Spleen (tissue), 11 donors: ENCODE measurements at regions not wholly inside any gene's neighbourhood (a gene's known extent, or its start where the extent isn't known, plus 50 kb on each side); places are given as distances from the start of the nearest gene placed in this dataset.
"Not testable (repeated sequence)": the region's sequence is repeated elsewhere in the genome, so short reads cannot be mapped to it uniquely, and the experiment has no call there.

ENCODE experiments used
- DNase-seq: peaks from one replicate; pipeline ENCODE4 v3.0.0-alpha.2; 2020
- H3K27ac ChIP-seq, 8 donors: fragments of 200-600 bp; sonication (generic) in 7 of 8; 1 replicate in 4 of 8; 2 replicates in 4 of 8; pipeline versions ENCODE4 v1.5.0 to v1.8.0; 2016 to 2021; ENCODE audit warnings: inconsistent platforms in 4 of 8, mild to moderate bottlenecking in 4 of 8, moderate library complexity in 1 of 8
- H3K27me3 ChIP-seq, 7 donors: fragments of 200-600 bp; sonication (generic) in 6 of 7; replicated peaks in 1 of 7; 1 replicate in 4 of 7; 2 replicates in 3 of 7; pipeline versions ENCODE4 v1.5.0 to v1.8.0; 2016 to 2021; ENCODE audit warnings: inconsistent platforms in 3 of 7, mild to moderate bottlenecking in 1 of 7
- H3K36me3 ChIP-seq, 6 donors: fragments of 200-600 bp; sonication (generic) in 5 of 6; 1 replicate in 4 of 6; 2 replicates in 2 of 6; pipeline versions ENCODE4 v1.5.0 to v1.8.0; 2016 to 2021; ENCODE audit warnings: inconsistent platforms in 2 of 6
- H3K4me1 ChIP-seq, 6 donors: fragments of 200-600 bp; sonication (generic) in 5 of 6; 1 replicate in 3 of 6; 2 replicates in 3 of 6; pipeline versions ENCODE4 v1.5.0 to v1.8.0; 2016 to 2021; ENCODE audit warnings: inconsistent platforms in 3 of 6
- H3K4me3 ChIP-seq, 8 donors: fragments of 200-600 bp; sonication (generic) in 7 of 8; 1 replicate in 4 of 8; 2 replicates in 4 of 8; pipeline versions ENCODE4 v1.5.0 to v1.8.0; 2016 to 2021; ENCODE audit warnings: inconsistent platforms in 4 of 8, mild to moderate bottlenecking in 4 of 8, moderate library complexity in 2 of 8
- H3K9me3 ChIP-seq, 8 donors: fragments of 200-600 bp; sonication (generic) in 7 of 8; 1 replicate in 4 of 8; 2 replicates in 4 of 8; pipeline versions ENCODE4 v1.5.0 to v1.8.0; 2016 to 2021; ENCODE audit warnings: inconsistent platforms in 4 of 8
- CTCF ChIP-seq, 11 experiments: fragments of 200-600 bp in 7 of 11; fragments of 450-650 bp in 4 of 11; sonication (generic) in 4 of 11; IDR thresholded peaks in 8 of 11; conservative IDR thresholded peaks in 3 of 11; 1 replicate in 7 of 11; 2 replicates in 4 of 11; pipeline versions ENCODE4 v1.4.0 to v1.8.0; 2016 to 2021; ENCODE audit warnings: antibody characterized with exemption in 11 of 11, inconsistent platforms in 4 of 11, mild to moderate bottlenecking in 1 of 11
- POLR2A ChIP-seq, 3 donors: fragments of 450-650 bp; IDR thresholded peaks; one replicate each; pipeline ENCODE4 v1.5.1; 2017; ENCODE audit warnings: antibody characterized with exemption in 3 of 3, mild to moderate bottlenecking in 1 of 3
- POLR2AphosphoS5 ChIP-seq, 3 donors: sonication (generic); formaldehyde crosslinking; IDR thresholded peaks; one replicate each; pipeline ENCODE4 v1.5.1; 2017; ENCODE audit warnings: antibody characterized with exemption in 3 of 3
- WGBS, 5 donors: extraction: QIAGEN DNeasy Blood & Tissue Kit in 3 of 5; methylation state at CpG; one replicate each; pipeline versions ENCODE4 v1.1.5 to v1.1.7; 2013 to 2018; 5-methylcytosine and 5-hydroxymethylcytosine counted together
- intact Hi-C: fragments of 100-400 bp; cut with DNase I; formaldehyde crosslinking; loops from one replicate; pipeline ENCODE4 v1.15.0; 2023; ENCODE audit warnings: low total_unique reads
- donor health status: healthy with polysubstance abuse.
- donor health status: DM: no; HTN: no; CAD: no; lungs with moderate emphysema.
- donor health status: DM: no; HTN: no; CAD: no.
- donor health status: Bipolar disorder and iron deficiency.
- donor health status: healthy.
- donor health status: DM: no; HTN: no; CAD: no.
- donor health status: DM: yes; HTN: yes; CAD: no.

DNA sequence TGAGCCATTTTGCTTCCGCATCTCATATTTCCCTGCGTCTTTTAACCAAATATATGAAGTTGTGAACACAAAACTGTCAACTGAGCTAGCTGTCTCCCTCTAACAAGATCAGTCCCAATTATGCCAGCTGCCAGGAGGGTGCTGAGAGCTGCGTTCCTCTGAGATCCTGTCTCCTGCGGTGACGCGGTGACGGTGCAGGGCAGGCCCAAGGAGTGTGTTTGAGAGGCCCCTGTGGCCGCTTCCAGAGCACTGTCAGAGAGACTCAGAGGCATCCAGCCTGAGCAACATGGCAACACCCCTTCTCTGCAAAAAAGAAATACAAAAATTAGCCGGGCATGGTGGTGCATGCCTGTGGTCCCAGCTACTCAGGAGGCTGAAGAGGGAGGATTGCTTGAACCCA lies 126.3 kb upstream of the FOXD4L5 start:
- H3K27me3 ChIP-seq, result no peaks in the 10 kb centered on the region
- no peak overlapping the region for H3K4me3 ChIP-seq
- no peak overlapping the region for H3K27ac ChIP-seq
- H3K9me3 ChIP-seq, result peaks cover 0 to 87% (median 55%) of the 10 kb centered on the region in 8 donors
- peak; percentile 41 for DNase-seq
- intact Hi-C loops, result no loop called here
- H3K4me1 ChIP-seq, result no peaks in the 10 kb centered on the region
- WGBS, 5 donors, result 80 to 91% (median 86%) methylated on average over 9 of the region's 9 CpGs
- TF ChIP-seq POLR2AphosphoS5 (IDR thresholded peaks at IDR 0.05), result no peak
- no peak for TF ChIP-seq CTCF (IDR thresholded peaks at IDR 0.05 in 8 of 11, conservative IDR thresholded peaks at IDR 0.05 in 3 of 11)
- no peak for TF ChIP-seq POLR2A (IDR thresholded peaks at IDR 0.05)
- no peaks in the 10 kb centered on the region for H3K36me3 ChIP-seq

DNA sequence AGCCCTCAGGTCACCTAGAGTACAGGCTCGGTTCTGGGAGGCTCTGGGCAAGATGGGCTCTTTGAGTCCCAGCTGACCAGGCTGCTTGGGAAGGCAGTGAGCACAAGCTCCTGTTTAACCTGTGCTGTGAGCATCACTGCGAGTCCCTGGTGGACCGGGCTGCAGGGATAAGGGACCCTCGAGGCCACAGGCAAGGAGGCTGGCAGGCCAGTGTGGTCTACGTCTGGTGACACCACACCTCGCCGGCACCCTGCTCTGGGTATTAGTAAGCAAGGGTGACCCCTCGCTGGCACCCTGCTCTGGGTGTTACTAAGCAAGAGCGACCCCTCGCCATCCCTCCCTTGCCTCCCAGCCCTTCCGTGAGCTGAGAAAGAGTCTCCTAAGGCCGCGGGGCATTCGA lies 125.9 kb upstream of the FOXD4L5 start:
- Histone ChIP-seq H3K4me3 (no peak overlapping the region), H3K27ac (no peak overlapping the region), H3K4me1 (no peaks in the 10 kb centered on the region), H3K36me3 (no peaks in the 10 kb centered on the region), H3K9me3 (peaks cover 0 to 90% (median 56%) of the 10 kb centered on the region in 8 donors), H3K27me3 (no peaks in the 10 kb centered on the region)
- WGBS, 5 donors, result 71 to 82% (median 73%) methylated on average over 14 of the region's 14 CpGs
- intact Hi-C loops, result no loop called here
- no peak for TF ChIP-seq CTCF (IDR thresholded peaks at IDR 0.05 in 8 of 11, conservative IDR thresholded peaks at IDR 0.05 in 3 of 11)
- no peak for TF ChIP-seq POLR2A (IDR thresholded peaks at IDR 0.05)
- TF ChIP-seq POLR2AphosphoS5 (IDR thresholded peaks at IDR 0.05), result no peak
- DNase-seq, result peak; percentile 36

- DNase-seq, result peak; percentile 47
- H3K27ac ChIP-seq, result no peak overlapping the region
- WGBS, 5 donors, result 75 to 82% (median 80%) methylated on average over 14 of the region's 14 CpGs
- H3K36me3 ChIP-seq, result no peaks in the 10 kb centered on the region
- TF ChIP-seq CTCF (IDR thresholded peaks at IDR 0.05 in 8 of 11, conservative IDR thresholded peaks at IDR 0.05 in 3 of 11) (no peak), POLR2A (IDR thresholded peaks at IDR 0.05) (no peak), POLR2AphosphoS5 (IDR thresholded peaks at IDR 0.05) (no peak)
- no peaks in the 10 kb centered on the region for H3K4me1 ChIP-seq
- peaks cover 0 to 91% (median 58%) of the 10 kb centered on the region in 8 donors for H3K9me3 ChIP-seq
- H3K27me3 ChIP-seq, result no peaks in the 10 kb centered on the region
- H3K4me3 ChIP-seq, result no peak overlapping the region
- intact Hi-C loops, result no loop called here
These were observed 124.5 kb upstream of the FOXD4L5 start for GRCh38 chr9:65409471-65409980.

GRCh38 chr9:65408806-65409205 lies 123.8 kb upstream of the FOXD4L5 start:
- H3K36me3 ChIP-seq, H3K4me3 ChIP-seq, intact Hi-C loops, H3K27me3 ChIP-seq, H3K27ac ChIP-seq, H3K4me1 ChIP-seq: not testable (repeated sequence)
- DNase-seq, result peak; percentile 57
- WGBS, 5 donors, result 61 to 87% (median 86%) methylated on average over 2 to 14 of the region's 14 CpGs
- peaks cover 0 to 94% (median 62%) of the 10 kb centered on the region in 8 donors for H3K9me3 ChIP-seq

GRCh38 chr9:65406625-65407024 lies 121.6 kb upstream of the FOXD4L5 start:
- H3K27me3 ChIP-seq, H3K4me3 ChIP-seq, H3K27ac ChIP-seq, H3K4me1 ChIP-seq, intact Hi-C loops, H3K36me3 ChIP-seq: not testable (repeated sequence)
- 83 to 92% (median 87%) methylated on average over 10 of the region's 10 CpGs for WGBS, 5 donors
- H3K9me3 ChIP-seq, result peaks cover 0 to 94% (median 65%) of the 10 kb centered on the region in 8 donors
- peak; percentile 69 for DNase-seq

GRCh38 chr9:65405766-65406165 lies 120.8 kb upstream of the FOXD4L5 start:
- H3K36me3 ChIP-seq, intact Hi-C loops, H3K4me1 ChIP-seq, H3K27ac ChIP-seq, H3K27me3 ChIP-seq, H3K4me3 ChIP-seq: not testable (repeated sequence)
- peak; percentile 50 for DNase-seq
- H3K9me3 ChIP-seq, result peaks cover 0 to 94% (median 64%) of the 10 kb centered on the region in 8 donors
- WGBS, 5 donors, result 79 to 90% (median 82%) methylated on average over 11 of the region's 11 CpGs
